SK-N-SH treated with all-trans-retinoic acid at 6 μM for 48 hours (cell line): ENCODE measurements at regions not wholly inside any gene's neighbourhood (a gene's known extent, or its start where the extent isn't known, plus 50 kb on each side); places are given as distances from the start of the nearest gene placed in this dataset.

Experiments
- ARNTL ChIP-seq: fragments of 450-650 bp; formaldehyde crosslinking; IDR thresholded peaks from 2 replicates; pipeline ENCODE4 v1.5.0; 2020; ENCODE audit warnings: low read depth, mild to moderate bottlenecking, moderate library complexity, borderline replicate concordance
- CSDC2 ChIP-seq: fragments of 250-450 bp; sonication (Bioruptor Pico); IDR thresholded peaks from 2 replicates; pipeline ENCODE4 v1.5.0; 2020; ENCODE audit warnings: mild to moderate bottlenecking, moderate library complexity
- OSR1 ChIP-seq: fragments of 250-450 bp; sonication (Bioruptor Pico); IDR thresholded peaks from 2 replicates; pipeline ENCODE4 v1.8.0; 2022; ENCODE audit warnings: moderate library complexity, mild to moderate bottlenecking, inconsistent platforms
- PPARA ChIP-seq: fragments of 250-450 bp; sonication (Bioruptor Pico); IDR thresholded peaks from 2 replicates; pipeline ENCODE4 v1.5.0; 2020; ENCODE audit warnings: mild to moderate bottlenecking, borderline replicate concordance
- RARB ChIP-seq: fragments of 250-450 bp; sonication (Bioruptor Pico); IDR thresholded peaks from 2 replicates; pipeline ENCODE4 v1.8.0; 2021; ENCODE audit warnings: mild to moderate bottlenecking, moderate library complexity
- TOX ChIP-seq: fragments of 250-450 bp; sonication (Bioruptor Pico); IDR thresholded peaks from 2 replicates; pipeline ENCODE4 v1.8.0; 2021; ENCODE audit warnings: mild to moderate bottlenecking, moderate library complexity, borderline replicate concordance
- ZFP3 ChIP-seq: fragments of 250-450 bp; sonication (Bioruptor Pico); IDR thresholded peaks from 2 replicates; pipeline ENCODE4 v1.5.0; 2020; ENCODE audit warnings: mild to moderate bottlenecking, moderate library complexity
- ZFP30 ChIP-seq: fragments of 450-650 bp; formaldehyde crosslinking; IDR thresholded peaks from 2 replicates; pipeline ENCODE4 v1.5.0; 2022; ENCODE audit warnings: mild to moderate bottlenecking, moderate library complexity
- ZNF565 ChIP-seq: fragments of 450-650 bp; formaldehyde crosslinking; conservative IDR thresholded peaks from 2 replicates; pipeline ENCODE4 v1.5.0; 2020; ENCODE audit warnings: low read depth, mild to moderate bottlenecking, moderate library complexity
- ZNF70 ChIP-seq: fragments of 450-650 bp; formaldehyde crosslinking; IDR thresholded peaks from 2 replicates; pipeline ENCODE4 v1.5.0; 2020; ENCODE audit warnings: mild to moderate bottlenecking, moderate library complexity
- ZNF8 ChIP-seq: fragments of 450-650 bp; formaldehyde crosslinking; IDR thresholded peaks from 2 replicates; pipeline ENCODE4 v1.5.0; 2020; ENCODE audit warnings: mild to moderate bottlenecking, moderate library complexity
- TF ChIP-seq, protein P1 (sequence below): fragments of 250-450 bp; sonication (Bioruptor Pico); IDR thresholded peaks from 2 replicates; pipeline ENCODE4 v1.5.1; 2020; ENCODE audit warnings: low read depth, mild to moderate bottlenecking, moderate library complexity
- TF ChIP-seq, protein P2 (sequence below): fragments of 250-450 bp; sonication (Bioruptor Pico); IDR thresholded peaks from 2 replicates; pipeline ENCODE4 v1.5.1; 2021; ENCODE audit warnings: mild to moderate bottlenecking, moderate library complexity
- TF ChIP-seq, protein P3 (sequence below): fragments of 250-450 bp; sonication (Bioruptor Pico); IDR thresholded peaks from 2 replicates; pipeline ENCODE4 v1.8.0; 2021; ENCODE audit warnings: low read depth, mild to moderate bottlenecking, moderate library complexity, borderline replicate concordance

DNA sequence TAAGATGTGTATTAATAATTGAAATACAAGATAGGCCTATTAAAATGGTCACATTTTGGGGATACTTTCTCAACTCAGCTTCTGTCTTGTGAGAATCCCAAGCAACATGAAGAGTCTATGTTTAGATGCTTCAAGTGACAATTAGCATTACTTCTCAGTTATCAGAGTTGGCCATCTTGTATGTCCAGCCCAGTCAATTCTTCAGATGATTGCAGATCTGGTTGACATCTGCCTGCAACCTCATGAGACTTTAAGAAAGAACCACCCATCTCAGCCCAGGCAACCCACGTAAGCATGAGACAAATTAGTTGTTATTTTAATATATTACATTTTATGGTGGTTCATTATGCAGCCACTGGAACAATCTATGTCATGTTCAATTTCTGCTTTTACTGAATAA is 256.5 kb downstream of the TENT5A start:
- no peak for TF ChIP-seq ZFP3 (CRISPR knock-in tag)
- TF ChIP-seq, protein P1, sequence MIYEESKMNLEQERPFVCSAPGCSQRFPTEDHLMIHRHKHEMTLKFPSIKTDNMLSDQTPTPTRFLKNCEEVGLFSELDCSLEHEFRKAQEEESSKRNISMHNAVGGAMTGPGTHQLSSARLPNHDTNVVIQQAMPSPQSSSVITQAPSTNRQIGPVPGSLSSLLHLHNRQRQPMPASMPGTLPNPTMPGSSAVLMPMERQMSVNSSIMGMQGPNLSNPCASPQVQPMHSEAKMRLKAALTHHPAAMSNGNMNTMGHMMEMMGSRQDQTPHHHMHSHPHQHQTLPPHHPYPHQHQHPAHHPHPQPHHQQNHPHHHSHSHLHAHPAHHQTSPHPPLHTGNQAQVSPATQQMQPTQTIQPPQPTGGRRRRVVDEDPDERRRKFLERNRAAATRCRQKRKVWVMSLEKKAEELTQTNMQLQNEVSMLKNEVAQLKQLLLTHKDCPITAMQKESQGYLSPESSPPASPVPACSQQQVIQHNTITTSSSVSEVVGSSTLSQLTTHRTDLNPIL (CRISPR knock-in tag), result no peak
- TF ChIP-seq ARNTL (CRISPR knock-in tag), result no peak
- TF ChIP-seq CSDC2, result no peak
- TF ChIP-seq PPARA (CRISPR knock-in tag), result no peak
- TF ChIP-seq ZNF70, result no peak
- no peak for TF ChIP-seq ZNF565
- TF ChIP-seq, protein P2, sequence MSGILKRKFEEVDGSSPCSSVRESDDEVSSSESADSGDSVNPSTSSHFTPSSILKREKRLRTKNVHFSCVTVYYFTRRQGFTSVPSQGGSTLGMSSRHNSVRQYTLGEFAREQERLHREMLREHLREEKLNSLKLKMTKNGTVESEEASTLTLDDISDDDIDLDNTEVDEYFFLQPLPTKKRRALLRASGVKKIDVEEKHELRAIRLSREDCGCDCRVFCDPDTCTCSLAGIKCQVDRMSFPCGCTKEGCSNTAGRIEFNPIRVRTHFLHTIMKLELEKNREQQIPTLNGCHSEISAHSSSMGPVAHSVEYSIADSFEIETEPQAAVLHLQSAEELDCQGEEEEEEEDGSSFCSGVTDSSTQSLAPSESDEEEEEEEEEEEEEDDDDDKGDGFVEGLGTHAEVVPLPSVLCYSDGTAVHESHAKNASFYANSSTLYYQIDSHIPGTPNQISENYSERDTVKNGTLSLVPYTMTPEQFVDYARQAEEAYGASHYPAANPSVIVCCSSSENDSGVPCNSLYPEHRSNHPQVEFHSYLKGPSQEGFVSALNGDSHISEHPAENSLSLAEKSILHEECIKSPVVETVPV (CRISPR knock-in tag), result no peak
- TF ChIP-seq ZFP30 (CRISPR knock-in tag), result no peak
- TF ChIP-seq TOX (CRISPR knock-in tag), result no peak
- TF ChIP-seq RARB (CRISPR knock-in tag), result no peak
- TF ChIP-seq, protein P3, sequence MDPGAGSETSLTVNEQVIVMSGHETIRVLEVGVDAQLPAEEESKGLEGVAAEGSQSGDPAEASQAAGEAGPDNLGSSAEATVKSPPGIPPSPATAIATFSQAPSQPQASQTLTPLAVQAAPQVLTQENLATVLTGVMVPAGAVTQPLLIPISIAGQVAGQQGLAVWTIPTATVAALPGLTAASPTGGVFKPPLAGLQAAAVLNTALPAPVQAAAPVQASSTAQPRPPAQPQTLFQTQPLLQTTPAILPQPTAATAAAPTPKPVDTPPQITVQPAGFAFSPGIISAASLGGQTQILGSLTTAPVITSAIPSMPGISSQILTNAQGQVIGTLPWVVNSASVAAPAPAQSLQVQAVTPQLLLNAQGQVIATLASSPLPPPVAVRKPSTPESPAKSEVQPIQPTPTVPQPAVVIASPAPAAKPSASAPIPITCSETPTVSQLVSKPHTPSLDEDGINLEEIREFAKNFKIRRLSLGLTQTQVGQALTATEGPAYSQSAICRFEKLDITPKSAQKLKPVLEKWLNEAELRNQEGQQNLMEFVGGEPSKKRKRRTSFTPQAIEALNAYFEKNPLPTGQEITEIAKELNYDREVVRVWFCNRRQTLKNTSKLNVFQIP (CRISPR knock-in tag), result no peak
- no peak for TF ChIP-seq ZNF8 (CRISPR knock-in tag)
- no peak for TF ChIP-seq OSR1 (CRISPR knock-in tag)
